Testis (tissue), 2 donors: ENCODE measurements at regions not wholly inside any gene's neighbourhood (a gene's known extent, or its start where the extent isn't known, plus 50 kb on each side); places are given as distances from the start of the nearest gene placed in this dataset.

Experiments used
- DNase-seq: peaks from one replicate; pipeline ENCODE4 v3.0.0-alpha.2; 2019
- H3K27ac ChIP-seq, 2 donors: fragments of 200-600 bp; sonication (generic); one replicate each; pipeline ENCODE4 v1.5.1; 2019
- H3K27me3 ChIP-seq: fragments of 200-600 bp; sonication (generic); one replicate; pipeline ENCODE4 v1.5.1; 2019
- H3K36me3 ChIP-seq: fragments of 200-600 bp; sonication (generic); one replicate; pipeline ENCODE4 v1.5.1; 2017; ENCODE audit warnings: low read depth; ENCODE audit errors: missing control alignments
- H3K4me1 ChIP-seq: fragments of 200-600 bp; sonication (generic); one replicate; pipeline ENCODE4 v1.5.1; 2019
- H3K4me3 ChIP-seq, 2 donors: fragments of 200-600 bp; sonication (generic); one replicate each; pipeline ENCODE4 v1.5.1; 2017 to 2019
- H3K9me3 ChIP-seq: fragments of 200-600 bp; sonication (generic); one replicate; pipeline ENCODE4 v1.5.1; 2017
- POLR2A ChIP-seq: fragments of 450-650 bp; IDR thresholded peaks from one replicate; pipeline ENCODE4 v1.6.1; 2017; ENCODE audit warnings: antibody characterized with exemption, mild to moderate bottlenecking, moderate library complexity
- WGBS, 2 donors: methylation state at CpG; one replicate each; pipeline ENCODE4 v1.1.5; 2018; 5-methylcytosine and 5-hydroxymethylcytosine counted together
- intact Hi-C: fragments of 100-400 bp; cut with DNase I; formaldehyde crosslinking; loops from one replicate; pipeline ENCODE4 v1.15.1; 2023; ENCODE audit warnings: low total_unique reads
- TF ChIP-seq, protein P1 (sequence below), 3 experiments: fragments of 450-650 bp in 2 of 3; fragments of 200-600 bp in 1 of 3; sonication (generic) in 1 of 3; IDR thresholded peaks; one replicate each; pipeline ENCODE4 v1.5.1; 2016 to 2019; ENCODE audit warnings: antibody characterized with exemption in 3 of 3, mild to moderate bottlenecking in 2 of 3, moderate library complexity in 1 of 3

DNA sequence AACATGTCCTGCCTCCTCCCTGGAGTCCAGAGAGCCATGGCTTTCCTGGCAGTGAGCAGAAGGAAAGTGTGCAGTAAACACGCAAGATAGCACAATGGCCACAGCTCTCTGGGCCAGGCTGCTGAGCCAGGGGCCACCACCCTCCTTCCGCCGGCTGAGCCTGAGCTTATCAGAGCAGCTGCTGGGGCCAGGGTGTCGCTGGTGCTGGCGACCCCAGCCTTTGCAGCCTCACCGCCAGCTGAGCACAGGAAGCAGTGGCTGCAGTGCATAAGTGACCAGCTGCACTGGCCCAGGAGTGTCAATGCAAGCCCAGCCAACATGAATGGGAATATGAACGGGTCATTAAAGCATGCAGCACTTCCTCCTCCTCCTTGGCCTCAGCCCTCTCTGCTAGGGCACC is 172.0 kb downstream of the ZFP36L2 start:
- WGBS, 2 donors: 49% methylated on average over 5 of the region's 7 CpGs; no CpG with 5 or more reads in 1 of the 2 donors
- no peaks in the 10 kb centered on the region for H3K27me3 ChIP-seq
- H3K4me1 ChIP-seq: peaks cover 20% of the 10 kb centered on the region
- H3K27ac ChIP-seq: no peak overlapping the region
- no peak for DNase-seq
- no peak for TF ChIP-seq POLR2A
- TF ChIP-seq, protein P1, sequence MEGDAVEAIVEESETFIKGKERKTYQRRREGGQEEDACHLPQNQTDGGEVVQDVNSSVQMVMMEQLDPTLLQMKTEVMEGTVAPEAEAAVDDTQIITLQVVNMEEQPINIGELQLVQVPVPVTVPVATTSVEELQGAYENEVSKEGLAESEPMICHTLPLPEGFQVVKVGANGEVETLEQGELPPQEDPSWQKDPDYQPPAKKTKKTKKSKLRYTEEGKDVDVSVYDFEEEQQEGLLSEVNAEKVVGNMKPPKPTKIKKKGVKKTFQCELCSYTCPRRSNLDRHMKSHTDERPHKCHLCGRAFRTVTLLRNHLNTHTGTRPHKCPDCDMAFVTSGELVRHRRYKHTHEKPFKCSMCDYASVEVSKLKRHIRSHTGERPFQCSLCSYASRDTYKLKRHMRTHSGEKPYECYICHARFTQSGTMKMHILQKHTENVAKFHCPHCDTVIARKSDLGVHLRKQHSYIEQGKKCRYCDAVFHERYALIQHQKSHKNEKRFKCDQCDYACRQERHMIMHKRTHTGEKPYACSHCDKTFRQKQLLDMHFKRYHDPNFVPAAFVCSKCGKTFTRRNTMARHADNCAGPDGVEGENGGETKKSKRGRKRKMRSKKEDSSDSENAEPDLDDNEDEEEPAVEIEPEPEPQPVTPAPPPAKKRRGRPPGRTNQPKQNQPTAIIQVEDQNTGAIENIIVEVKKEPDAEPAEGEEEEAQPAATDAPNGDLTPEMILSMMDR (IDR thresholded peaks at IDR 0.05): no peak
- no peak overlapping the region for H3K4me3 ChIP-seq
- H3K9me3 ChIP-seq: no peaks in the 10 kb centered on the region
- intact Hi-C loops: no loop called here
- no peaks in the 10 kb centered on the region for H3K36me3 ChIP-seq

DNA sequence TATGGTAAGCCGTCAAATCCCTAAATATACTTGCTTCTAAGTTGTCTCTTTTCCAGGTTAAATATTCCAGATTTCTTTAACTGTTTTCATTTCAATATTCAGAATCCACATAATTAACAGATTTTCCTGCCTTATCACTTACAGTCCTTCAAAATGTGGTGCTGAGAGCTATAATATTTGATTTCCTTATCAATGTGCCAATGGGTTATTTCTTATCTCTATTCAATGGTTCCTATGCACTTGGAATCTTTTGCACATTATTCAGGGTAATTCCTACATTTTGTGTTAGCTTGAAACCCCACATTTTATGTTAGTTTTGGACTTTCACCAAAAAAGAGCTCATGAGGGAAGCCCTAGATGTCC is 173.5 kb downstream of the ZFP36L2 start:
- no peak overlapping the region for H3K27ac ChIP-seq
- H3K36me3 ChIP-seq: no peaks in the 10 kb centered on the region
- whole genome bisulfite sequencing, 2 donors: 95 to 96% methylated on average over 1 of the region's 1 CpG
- H3K4me1 ChIP-seq: peaks cover 18% of the 10 kb centered on the region
- intact Hi-C loops: no loop called here
- H3K9me3 ChIP-seq: no peaks in the 10 kb centered on the region
- no peak for DNase-seq
- H3K27me3 ChIP-seq: no peaks in the 10 kb centered on the region
- H3K4me3 ChIP-seq: no peak overlapping the region
- TF ChIP-seq POLR2A: no peak
- TF ChIP-seq, protein P1 (IDR thresholded peaks at IDR 0.05): no peak

DNA sequence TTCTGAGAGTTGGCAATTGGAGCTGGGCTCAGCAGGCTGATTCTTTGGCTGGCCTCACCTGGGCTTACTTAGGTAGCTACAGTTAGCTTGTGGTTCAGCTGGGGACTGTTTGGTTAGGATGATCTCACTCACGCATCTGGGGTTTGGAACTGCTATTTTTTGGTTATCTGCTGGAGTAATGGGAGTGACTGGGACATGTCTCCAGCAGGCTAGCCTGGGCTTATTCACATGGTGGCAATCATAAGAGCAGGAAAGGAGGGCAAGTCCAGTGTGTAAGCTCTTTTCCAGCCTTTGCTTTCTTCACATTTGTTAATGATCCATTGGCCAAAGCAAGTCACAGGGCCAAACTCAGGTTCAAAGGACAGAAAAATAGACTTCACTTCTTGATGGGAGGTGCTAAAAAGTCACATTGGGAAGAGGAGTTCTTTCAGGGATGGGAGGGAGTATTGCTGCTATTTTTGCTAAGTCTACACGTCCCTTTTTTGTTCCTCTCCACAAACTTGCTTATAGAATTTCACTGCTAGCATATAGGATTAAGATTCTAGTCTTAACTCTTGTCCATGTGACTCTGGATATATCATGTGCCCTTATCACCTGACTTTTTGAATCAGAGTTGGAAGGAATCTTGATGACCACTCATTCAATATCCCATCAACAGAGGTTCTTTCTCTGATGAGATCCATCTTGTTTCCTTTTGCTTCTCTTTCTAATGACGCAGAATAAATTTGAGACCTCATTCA is 174.0 kb downstream of the ZFP36L2 start:
- no peak for DNase-seq
- Histone ChIP-seq H3K27ac (peak overlapping the region in 1 of 2 donors; percentile 65), H3K9me3 (no peaks in the 10 kb centered on the region), H3K27me3 (no peaks in the 10 kb centered on the region), H3K36me3 (no peaks in the 10 kb centered on the region), H3K4me1 (peaks cover 22% of the 10 kb centered on the region), H3K4me3 (no peak overlapping the region)
- 80% methylated on average over 3 of the region's 3 CpGs for WGBS, 2 donors
- intact Hi-C loops: no loop called here
- TF ChIP-seq, protein P1 (IDR thresholded peaks at IDR 0.05): no peak

DNA sequence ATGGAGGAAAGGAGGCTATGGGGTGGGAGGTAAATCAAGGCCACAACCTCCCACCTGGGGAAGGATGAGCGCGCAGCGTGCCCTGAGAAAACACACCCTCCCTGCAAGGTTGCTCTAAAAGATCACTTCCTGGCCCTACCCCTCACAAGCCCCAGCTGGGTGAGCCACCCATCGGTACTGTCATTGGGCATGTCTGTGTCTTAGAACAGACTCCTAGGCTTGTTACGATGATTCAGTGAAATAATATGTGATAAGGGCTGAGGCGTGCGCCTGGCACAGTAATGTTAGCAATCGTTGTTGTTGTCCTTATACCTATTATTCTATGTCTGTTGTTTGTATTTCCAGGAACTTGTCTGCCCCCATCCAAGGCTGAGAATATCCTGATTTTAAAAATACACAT is 175.1 kb downstream of the ZFP36L2 start:
- Histone ChIP-seq H3K27ac (peak overlapping the region in 1 of 2 donors; percentile 65), H3K36me3 (no peaks in the 10 kb centered on the region), H3K4me3 (no peak overlapping the region), H3K9me3 (no peaks in the 10 kb centered on the region), H3K4me1 (peaks cover 31% of the 10 kb centered on the region), H3K27me3 (no peaks in the 10 kb centered on the region)
- intact Hi-C loops: no loop called here
- WGBS, 2 donors: 55 to 56% methylated on average over 8 of the region's 8 CpGs
- no peak for DNase-seq
- TF ChIP-seq, protein P1 (IDR thresholded peaks at IDR 0.05): no peak
- TF ChIP-seq POLR2A: no peak

DNA sequence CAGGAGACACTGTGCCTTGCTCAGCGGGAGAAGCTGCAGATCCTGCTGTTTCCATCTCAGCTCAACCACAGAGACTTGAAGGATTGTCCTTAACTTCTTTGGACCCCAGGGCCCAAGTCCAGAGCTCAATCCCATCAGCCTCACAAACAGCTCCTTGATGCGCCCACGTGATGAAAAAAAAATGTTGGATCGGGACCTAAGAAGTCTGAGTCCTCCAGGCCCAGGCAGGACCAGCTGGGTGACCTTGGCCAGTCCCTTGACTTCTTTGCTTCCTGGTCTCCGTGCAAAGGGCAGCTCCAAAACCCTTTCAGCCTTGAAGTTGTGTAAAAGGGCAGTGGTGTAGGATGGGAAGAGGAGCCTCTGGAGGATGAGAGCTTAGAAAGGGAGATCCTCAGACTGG is 175.5 kb downstream of the ZFP36L2 start:
- 38 to 39% methylated on average over 5 of the region's 5 CpGs for WGBS, 2 donors
- TF ChIP-seq POLR2A: no peak
- TF ChIP-seq, protein P1 (IDR thresholded peaks at IDR 0.05): no peak
- peaks cover 36% of the 10 kb centered on the region for H3K4me1 ChIP-seq
- no peaks in the 10 kb centered on the region for H3K36me3 ChIP-seq
- intact Hi-C loops: no loop called here
- H3K9me3 ChIP-seq: no peaks in the 10 kb centered on the region
- peak overlapping the region; percentile 2 to 58 for H3K27ac ChIP-seq
- H3K27me3 ChIP-seq: no peaks in the 10 kb centered on the region
- peak; percentile 74 for DNase-seq
- H3K4me3 ChIP-seq: no peak overlapping the region
